AG04449 (cell line): ENCODE measurements at regions not wholly inside any gene's neighbourhood (a gene's known extent, or its start where the extent isn't known, plus 50 kb on each side); places are given as distances from the start of the nearest gene placed in this dataset.
"Not testable (repeated sequence)": the region's sequence is repeated elsewhere in the genome, so short reads cannot be mapped to it uniquely, and the experiment has no call there.

Source experiments
- CTCF ChIA-PET: fragments of 350-600 bp; formaldehyde crosslinking; extraction: SDS; loops from one replicate; lab custom pipeline; 2021; ENCODE audit warnings: antibody characterized with exemption; lab: Yijun Ruan, JAX
- POLR2A ChIA-PET: fragments of 400-600, 350-600 bp; formaldehyde crosslinking; extraction: SDS; loops from one replicate; lab custom pipeline; 2020; ENCODE audit warnings: antibody characterized with exemption, inconsistent platforms; lab: Yijun Ruan, JAX
- DNase-seq: peaks from one replicate; pipeline ENCODE4 v3.0.0-alpha.2; 2010; ENCODE audit warnings: low read depth, low spot score
- H3K4me3 ChIP-seq: 2 replicates; pipeline ENCODE4 v1.5.1; 2011; ENCODE audit warnings: low read depth, mild to moderate bottlenecking, control low read depth, low read length
- TF ChIP-seq, protein P1 (sequence below): IDR thresholded peaks from one replicate; pipeline ENCODE4 v1.5.1; 2011; ENCODE audit warnings: mild to moderate bottlenecking, moderate library complexity, low read length, control low read depth, inconsistent platforms; ENCODE audit not compliant: insufficient read depth; ENCODE audit errors: missing control alignments

DNA sequence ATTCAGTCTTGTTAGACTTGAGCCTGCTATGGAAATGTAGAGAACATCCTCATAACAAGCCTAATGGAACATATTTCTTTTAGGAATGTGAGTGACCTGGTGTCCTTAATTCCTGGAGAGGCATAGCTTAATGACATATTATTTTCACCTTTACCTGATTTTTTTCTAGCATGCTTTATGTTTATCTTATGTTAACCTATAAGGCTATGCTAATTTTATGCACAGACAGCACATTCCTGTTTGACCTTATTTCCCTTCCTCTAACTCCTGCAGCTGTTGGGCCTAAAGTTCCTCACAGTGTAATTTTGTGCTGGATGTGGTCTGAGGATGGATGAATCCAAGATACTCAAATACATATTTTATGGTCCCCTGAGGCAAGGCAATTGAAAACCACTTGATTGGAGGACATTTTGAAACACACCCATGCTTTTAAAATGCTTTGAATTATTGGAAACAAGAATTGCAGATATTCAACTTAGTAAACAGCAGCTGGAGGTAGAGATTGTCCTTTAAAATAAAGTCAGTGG is 111.5 kb downstream of the LARP7 start:
- TF ChIP-seq, protein P1, sequence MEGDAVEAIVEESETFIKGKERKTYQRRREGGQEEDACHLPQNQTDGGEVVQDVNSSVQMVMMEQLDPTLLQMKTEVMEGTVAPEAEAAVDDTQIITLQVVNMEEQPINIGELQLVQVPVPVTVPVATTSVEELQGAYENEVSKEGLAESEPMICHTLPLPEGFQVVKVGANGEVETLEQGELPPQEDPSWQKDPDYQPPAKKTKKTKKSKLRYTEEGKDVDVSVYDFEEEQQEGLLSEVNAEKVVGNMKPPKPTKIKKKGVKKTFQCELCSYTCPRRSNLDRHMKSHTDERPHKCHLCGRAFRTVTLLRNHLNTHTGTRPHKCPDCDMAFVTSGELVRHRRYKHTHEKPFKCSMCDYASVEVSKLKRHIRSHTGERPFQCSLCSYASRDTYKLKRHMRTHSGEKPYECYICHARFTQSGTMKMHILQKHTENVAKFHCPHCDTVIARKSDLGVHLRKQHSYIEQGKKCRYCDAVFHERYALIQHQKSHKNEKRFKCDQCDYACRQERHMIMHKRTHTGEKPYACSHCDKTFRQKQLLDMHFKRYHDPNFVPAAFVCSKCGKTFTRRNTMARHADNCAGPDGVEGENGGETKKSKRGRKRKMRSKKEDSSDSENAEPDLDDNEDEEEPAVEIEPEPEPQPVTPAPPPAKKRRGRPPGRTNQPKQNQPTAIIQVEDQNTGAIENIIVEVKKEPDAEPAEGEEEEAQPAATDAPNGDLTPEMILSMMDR, result no peak
- CTCF ChIA-PET, result interaction anchor here (1.0 to 2.2 kb wide), 2 partner anchors 11 to 14 kb away, joined by 4 to 8 read pairs; no protein-coding TSS in a partner anchor
- no peak overlapping the region for H3K4me3 ChIP-seq
- no peak for DNase-seq
- POLR2A ChIA-PET, result no interaction called here

DNA sequence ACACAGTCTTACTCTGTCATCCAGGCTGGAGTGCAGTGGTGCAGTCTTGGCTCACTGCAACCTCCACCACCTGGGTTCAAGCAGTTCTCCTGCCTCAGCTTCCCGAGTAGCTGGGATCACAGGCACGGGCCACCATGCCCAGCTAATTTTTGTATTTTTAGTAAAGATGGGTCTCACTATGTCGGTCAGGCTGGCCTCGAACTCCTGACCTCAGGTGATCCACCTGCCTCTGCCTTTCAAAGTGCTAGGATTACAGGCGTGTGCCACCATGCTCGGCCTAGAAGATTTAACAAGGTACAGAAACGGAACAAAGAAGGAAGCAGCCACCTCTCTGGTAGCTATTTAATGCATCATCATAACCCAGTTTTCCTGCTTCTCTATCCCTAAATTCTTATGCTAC is 113.8 kb downstream of the LARP7 start:
- H3K4me3 ChIP-seq, POLR2A ChIA-PET, DNase-seq: not testable (repeated sequence)
- CTCF ChIA-PET, result interaction anchor here (2.4 kb wide), 1 partner anchor 14 kb away, joined by 9 read pairs; no protein-coding TSS in a partner anchor

DNA sequence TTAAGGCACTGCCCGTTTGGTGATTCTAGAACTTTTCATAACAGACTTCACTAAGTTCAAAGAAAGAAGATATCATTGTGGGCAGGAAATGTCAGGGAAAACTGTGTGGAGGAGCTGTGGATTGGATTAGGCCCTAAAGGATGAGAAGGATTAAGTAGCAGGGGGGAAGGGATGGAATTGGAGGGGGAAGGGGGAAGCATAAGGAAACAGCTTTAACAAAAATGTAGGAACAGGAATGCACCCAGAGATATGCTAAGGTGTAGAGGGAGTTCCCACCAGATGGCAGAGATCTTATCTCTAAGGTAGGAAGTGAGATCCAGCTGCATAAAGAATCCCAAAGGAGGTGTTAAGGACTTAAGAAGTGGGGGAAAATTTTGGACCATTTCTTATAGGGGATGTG is 114.5 kb downstream of the LARP7 start:
- no peak for DNase-seq
- POLR2A ChIA-PET, result no interaction called here
- TF ChIP-seq, protein P1, result no peak

DNA sequence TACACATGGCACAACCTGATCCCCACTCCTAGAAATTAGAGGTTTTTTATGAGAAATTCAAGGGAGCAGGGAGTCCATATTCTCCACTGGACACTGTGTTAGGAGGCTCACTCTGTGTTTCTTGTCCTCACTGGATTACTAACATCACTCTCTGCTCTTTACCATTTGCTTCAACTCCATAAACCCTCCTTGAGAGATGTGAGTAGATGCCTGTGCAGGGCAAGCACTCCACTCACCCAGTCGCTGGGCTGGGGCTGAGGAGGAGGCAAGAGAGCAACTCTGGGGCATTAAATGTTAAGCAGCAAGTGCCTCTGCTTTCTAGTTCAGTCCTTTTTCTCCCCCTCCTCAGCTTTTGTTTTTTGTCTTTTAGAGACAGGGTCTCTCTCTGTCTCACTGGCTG is 115.1 kb downstream of the LARP7 start:
- TF ChIP-seq, protein P1, result no peak
- ChIA-PET CTCF (interaction anchor here (2.4 to 3.8 kb wide), 2 partner anchors 11 to 13 kb away, joined by 9 to 16 read pairs; no protein-coding TSS in a partner anchor), POLR2A (no interaction called here)
- no peak for DNase-seq
- no peak overlapping the region for H3K4me3 ChIP-seq

More for the DNA sequence above, 114.5 kb downstream of the LARP7 start:
- CTCF ChIA-PET, result interaction anchor here (2.4 to 3.8 kb wide), 2 partner anchors 11 to 14 kb away, joined by 9 to 16 read pairs; no protein-coding TSS in a partner anchor
- H3K4me3 ChIP-seq, result no peak overlapping the region

DNA sequence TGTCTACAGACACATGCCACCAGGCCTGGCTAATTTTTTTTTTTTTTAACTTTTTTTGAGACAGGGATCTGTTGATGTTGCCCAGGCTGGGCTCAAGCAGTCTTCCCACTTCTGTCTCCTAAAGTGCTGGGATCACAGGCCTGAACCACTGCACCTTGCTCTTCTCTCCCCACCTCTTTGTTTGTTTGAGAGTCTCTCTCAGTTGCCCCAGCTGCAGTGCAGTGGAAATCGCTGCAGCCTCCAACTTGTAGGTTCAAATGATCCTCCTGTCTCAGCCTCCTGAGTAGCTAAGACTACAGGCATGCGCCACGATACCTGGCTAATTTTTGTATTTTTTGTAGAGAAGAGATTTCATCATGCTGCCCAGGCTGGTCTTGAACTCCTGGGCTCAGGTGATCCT is 115.6 kb downstream of the LARP7 start:
- CTCF ChIA-PET, result interaction anchor here (3.8 kb wide), 1 partner anchor 10 kb away, joined by 16 read pairs; no protein-coding TSS in a partner anchor
- POLR2A ChIA-PET, result no interaction called here
- TF ChIP-seq, protein P1, result no peak

DNA sequence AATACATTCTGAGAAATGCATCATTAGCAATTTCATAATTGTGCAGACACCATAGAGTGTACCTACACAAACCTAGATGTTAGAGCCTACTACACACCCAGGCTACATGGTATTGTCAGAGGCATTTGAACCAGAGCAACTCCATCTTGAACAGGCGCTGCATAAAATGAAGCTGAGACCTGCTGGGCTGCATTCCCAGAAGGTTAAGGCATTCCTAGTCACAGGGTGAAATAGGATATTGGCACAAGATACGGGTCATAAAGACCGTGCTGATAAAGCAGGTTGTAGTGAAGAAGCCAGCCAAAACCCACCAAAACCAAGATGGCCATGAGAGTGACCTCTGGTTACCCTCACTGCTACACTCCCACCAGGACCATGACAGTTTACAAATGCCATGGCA is 116.4 kb downstream of the LARP7 start:
- H3K4me3 ChIP-seq, result no peak overlapping the region
- ChIA-PET POLR2A (no interaction called here), CTCF (interaction anchor here (1.2 to 5.3 kb wide), 3 partner anchors 10 to 185 kb away, joined by 4 to 24 read pairs (median 16); no protein-coding TSS in a partner anchor)
- TF ChIP-seq, protein P1, result no peak
- no peak for DNase-seq

More for the DNA sequence above, 115.6 kb downstream of the LARP7 start:
- H3K4me3 ChIP-seq, result no peak overlapping the region
- DNase-seq, result no peak
